ENCODE measurements at regions not wholly inside any gene's neighbourhood (a gene's known extent, or its start where the extent isn't known, plus 50 kb on each side); places are given as distances from the start of the nearest gene placed in this dataset.

- no peak overlapping the region for H3K4me3 ChIP-seq
- DNase-seq (ENCODE audit: low read depth in 1 of 2, low spot score in 1 of 2) (no peak), ATAC-seq (no peak), FAIRE-seq (no peak)
- no peaks in the 10 kb centered on the region for H3K9me3 ChIP-seq
- ChIA-PET CTCF (no interaction called here), POLR2A (no interaction called here)
- TF ChIP-seq, protein P1, sequence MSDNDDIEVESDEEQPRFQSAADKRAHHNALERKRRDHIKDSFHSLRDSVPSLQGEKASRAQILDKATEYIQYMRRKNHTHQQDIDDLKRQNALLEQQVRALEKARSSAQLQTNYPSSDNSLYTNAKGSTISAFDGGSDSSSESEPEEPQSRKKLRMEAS (IDR thresholded peaks at IDR 0.05): no peak
- TF ChIP-seq, protein P2, sequence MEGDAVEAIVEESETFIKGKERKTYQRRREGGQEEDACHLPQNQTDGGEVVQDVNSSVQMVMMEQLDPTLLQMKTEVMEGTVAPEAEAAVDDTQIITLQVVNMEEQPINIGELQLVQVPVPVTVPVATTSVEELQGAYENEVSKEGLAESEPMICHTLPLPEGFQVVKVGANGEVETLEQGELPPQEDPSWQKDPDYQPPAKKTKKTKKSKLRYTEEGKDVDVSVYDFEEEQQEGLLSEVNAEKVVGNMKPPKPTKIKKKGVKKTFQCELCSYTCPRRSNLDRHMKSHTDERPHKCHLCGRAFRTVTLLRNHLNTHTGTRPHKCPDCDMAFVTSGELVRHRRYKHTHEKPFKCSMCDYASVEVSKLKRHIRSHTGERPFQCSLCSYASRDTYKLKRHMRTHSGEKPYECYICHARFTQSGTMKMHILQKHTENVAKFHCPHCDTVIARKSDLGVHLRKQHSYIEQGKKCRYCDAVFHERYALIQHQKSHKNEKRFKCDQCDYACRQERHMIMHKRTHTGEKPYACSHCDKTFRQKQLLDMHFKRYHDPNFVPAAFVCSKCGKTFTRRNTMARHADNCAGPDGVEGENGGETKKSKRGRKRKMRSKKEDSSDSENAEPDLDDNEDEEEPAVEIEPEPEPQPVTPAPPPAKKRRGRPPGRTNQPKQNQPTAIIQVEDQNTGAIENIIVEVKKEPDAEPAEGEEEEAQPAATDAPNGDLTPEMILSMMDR (IDR thresholded peaks at IDR 0.05): no peak
- TF ChIP-seq EP300 (IDR thresholded peaks at IDR 0.05): no peak
- no peak for TF ChIP-seq SMC3 (IDR thresholded peaks at IDR 0.05)
- no peak for TF ChIP-seq ZSCAN20 (CRISPR knock-in tag; IDR thresholded peaks at IDR 0.05)
- TF ChIP-seq CHD4 (IDR thresholded peaks at IDR 0.05; ENCODE audit: borderline replicate concordance): no peak
- no peaks in the 10 kb centered on the region for H3K4me1 ChIP-seq
- H3K27ac ChIP-seq: no peak overlapping the region
- WGBS (ENCODE audit: missing lambda C conversion rate): 41% methylated on average over 3 of the region's 3 CpGs
- no peak overlapping the region for H3K4me2 ChIP-seq
These were observed 1037.2 kb downstream of the PCDH18 start for GRCh38 chr4:136495076-136495475.

- Histone ChIP-seq H3K4me1 (no peaks in the 10 kb centered on the region), H3K4me2 (no peak overlapping the region), H3K4me3 (no peak overlapping the region), H3K9me3 (no peaks in the 10 kb centered on the region; the same call in 2 of the 3 replicates), H3K27ac (no peak overlapping the region)
- no peak for TF ChIP-seq KDM1A (IDR thresholded peaks at IDR 0.05; ENCODE audit: low read depth)
- TF ChIP-seq JUN (IDR thresholded peaks at IDR 0.05): no peak
- TF ChIP-seq E2F6 (IDR thresholded peaks at IDR 0.05; ENCODE audit: borderline replicate concordance, low read depth): no peak
- no peak for TF ChIP-seq ZNF302 (CRISPR knock-in tag; IDR thresholded peaks at IDR 0.05)
- no peak for TF ChIP-seq HEYL (CRISPR knock-in tag; IDR thresholded peaks at IDR 0.05)
- no peak for TF ChIP-seq ZC3H11A (IDR thresholded peaks at IDR 0.05)
- no peak for TF ChIP-seq NPAS2 (CRISPR knock-in tag; IDR thresholded peaks at IDR 0.05; ENCODE audit: borderline replicate concordance)
- TF ChIP-seq CBX8 (IDR thresholded peaks at IDR 0.05): no peak
- TF ChIP-seq RCOR1 (IDR thresholded peaks at IDR 0.05; ENCODE audit: low read depth, low read length): no peak
- TF ChIP-seq FOXS1 (CRISPR knock-in tag; IDR thresholded peaks at IDR 0.05): no peak
- FAIRE-seq: no peak
- 43% methylated on average over 4 of the region's 4 CpGs for WGBS (ENCODE audit: missing lambda C conversion rate)
- ATAC-seq: no peak
- ChIA-PET POLR2A (no interaction called here), CTCF (no interaction called here)
- no peak for DNase-seq (ENCODE audit: low read depth in 1 of 2, low spot score in 1 of 2)
These were observed 1043.2 kb downstream of the PCDH18 start for GRCh38 chr4:136489101-136489500.

DNA sequence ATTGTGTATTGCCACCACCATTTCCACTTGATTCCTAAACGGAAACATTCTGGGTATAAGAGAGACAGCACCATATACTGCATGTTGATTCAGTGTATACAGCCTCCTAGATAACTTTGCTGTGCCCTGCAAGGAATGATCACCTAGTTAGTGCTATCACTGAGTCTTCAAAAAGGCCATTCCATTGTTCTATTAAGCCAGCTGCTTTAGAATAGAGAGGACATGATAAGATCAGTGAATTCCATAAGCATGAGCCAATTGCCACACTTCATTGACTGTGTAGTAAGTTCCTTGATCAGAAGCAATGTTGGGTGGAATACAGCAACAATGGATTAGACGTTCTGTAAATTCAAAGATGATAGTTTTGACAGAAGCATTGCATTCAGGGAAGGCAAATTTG, 1047.3 kb downstream of the PCDH18 start:
- TF ChIP-seq MAZ (IDR thresholded peaks at IDR 0.05; ENCODE audit: borderline replicate concordance, low read depth, low read length): no peak
- TF ChIP-seq ZFP36 (IDR thresholded peaks at IDR 0.05; ENCODE audit: borderline replicate concordance, partially characterized antibody): no peak
- TF ChIP-seq PHF8 (IDR thresholded peaks at IDR 0.05; ENCODE audit: borderline replicate concordance, low read depth): no peak
- no peak for TF ChIP-seq CBX2 (IDR thresholded peaks at IDR 0.05; ENCODE audit: borderline replicate concordance, low read depth)
- TF ChIP-seq, protein P3, sequence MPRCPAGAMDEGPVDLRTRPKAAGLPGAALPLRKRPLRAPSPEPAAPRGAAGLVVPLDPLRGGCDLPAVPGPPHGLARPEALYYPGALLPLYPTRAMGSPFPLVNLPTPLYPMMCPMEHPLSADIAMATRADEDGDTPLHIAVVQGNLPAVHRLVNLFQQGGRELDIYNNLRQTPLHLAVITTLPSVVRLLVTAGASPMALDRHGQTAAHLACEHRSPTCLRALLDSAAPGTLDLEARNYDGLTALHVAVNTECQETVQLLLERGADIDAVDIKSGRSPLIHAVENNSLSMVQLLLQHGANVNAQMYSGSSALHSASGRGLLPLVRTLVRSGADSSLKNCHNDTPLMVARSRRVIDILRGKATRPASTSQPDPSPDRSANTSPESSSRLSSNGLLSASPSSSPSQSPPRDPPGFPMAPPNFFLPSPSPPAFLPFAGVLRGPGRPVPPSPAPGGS (IDR thresholded peaks at IDR 0.05): no peak
- TF ChIP-seq RCOR1 (IDR thresholded peaks at IDR 0.05; ENCODE audit: low read depth, low read length): no peak
- CTCF ChIA-PET: no interaction called here
- H3K4me1 ChIP-seq: no peaks in the 10 kb centered on the region
- DNase-seq (ENCODE audit: low read depth in 1 of 2, low spot score in 1 of 2) (no peak), ATAC-seq (no peak), FAIRE-seq (no peak)
- 22% methylated on average over 2 of the region's 2 CpGs for WGBS (ENCODE audit: missing lambda C conversion rate)
- H3K4me2 ChIP-seq: no peak overlapping the region
- H3K4me3 ChIP-seq: no peak overlapping the region
- no peaks in the 10 kb centered on the region; the same call in 2 of the 3 replicates for H3K9me3 ChIP-seq
- POLR2A ChIA-PET: no interaction called here
- H3K27ac ChIP-seq: no peak overlapping the region

All from A549 (cell line).